Activated B cell treated with CpG ODN at 0.5 μM for 24 hours (primary cell): ENCODE measurements at regions not wholly inside any gene's neighbourhood (a gene's known extent, or its start where the extent isn't known, plus 50 kb on each side); places are given as distances from the start of the nearest gene placed in this dataset.

ENCODE experiments used
- ATAC-seq: fragments of 200-7000 bp; cut with Tn5 transposase; one replicate; pipeline ENCODE4 v1.10.0; 2021; ENCODE audit warnings: low read depth, mild to moderate bottlenecking, moderate library complexity
- CTCF ChIA-PET: fragments of 350-600 bp; sonication (Branson Sonifier 250); formaldehyde crosslinking; loops from one replicate; lab custom pipeline; 2021; ENCODE audit warnings: antibody characterized with exemption; lab: Charles Lee
- POLR2A ChIA-PET: fragments of 350-600 bp; sonication (Branson Sonifier 250); formaldehyde crosslinking; loops from one replicate; lab custom pipeline; 2021; ENCODE audit warnings: antibody characterized with exemption; lab: Charles Lee
- DNase-seq: peaks from one replicate; pipeline ENCODE4 v3.0.0; 2022
- H3K27ac Mint-ChIP-seq: one replicate; pipeline ENCODE4 v1.8.0; 2020; ENCODE audit warnings: mixed read lengths
- H3K27me3 Mint-ChIP-seq: one replicate; pipeline ENCODE4 v1.8.0; 2021; ENCODE audit warnings: mixed read lengths
- H3K36me3 Mint-ChIP-seq: one replicate; pipeline ENCODE4 v1.8.0; 2021; ENCODE audit warnings: low read depth, mixed read lengths
- H3K4me1 Mint-ChIP-seq: one replicate; pipeline ENCODE4 v1.8.0; 2021; ENCODE audit warnings: mixed read lengths
- H3K4me3 Mint-ChIP-seq: one replicate; pipeline ENCODE4 v1.8.0; 2020; ENCODE audit warnings: mild to moderate bottlenecking, mixed read lengths
- H3K9me3 Mint-ChIP-seq: one replicate; pipeline ENCODE4 v1.8.0; 2020; ENCODE audit warnings: mixed read lengths
- intact Hi-C: fragments of 100-400 bp; cut with micrococcal nuclease; formaldehyde crosslinking; loops from one replicate; pipeline ENCODE4 v1.15.1; 2024
- TF ChIP-seq, protein P1 (sequence below): fragments of 200-600 bp; IDR thresholded peaks from one replicate; pipeline ENCODE4 v1.8.0; 2022; ENCODE audit warnings: antibody characterized with exemption, mild to moderate bottlenecking

- Mint-ChIP-seq H3K27me3 (no peaks in the 10 kb centered on the region), H3K4me3 (no peak overlapping the region), H3K9me3 (peaks cover 5% of the 10 kb centered on the region), H3K27ac (no peak overlapping the region), H3K36me3 (no peaks in the 10 kb centered on the region), H3K4me1 (no peaks in the 10 kb centered on the region)
- ChIA-PET CTCF (no interaction called here), POLR2A (no interaction called here)
- TF ChIP-seq, protein P1, sequence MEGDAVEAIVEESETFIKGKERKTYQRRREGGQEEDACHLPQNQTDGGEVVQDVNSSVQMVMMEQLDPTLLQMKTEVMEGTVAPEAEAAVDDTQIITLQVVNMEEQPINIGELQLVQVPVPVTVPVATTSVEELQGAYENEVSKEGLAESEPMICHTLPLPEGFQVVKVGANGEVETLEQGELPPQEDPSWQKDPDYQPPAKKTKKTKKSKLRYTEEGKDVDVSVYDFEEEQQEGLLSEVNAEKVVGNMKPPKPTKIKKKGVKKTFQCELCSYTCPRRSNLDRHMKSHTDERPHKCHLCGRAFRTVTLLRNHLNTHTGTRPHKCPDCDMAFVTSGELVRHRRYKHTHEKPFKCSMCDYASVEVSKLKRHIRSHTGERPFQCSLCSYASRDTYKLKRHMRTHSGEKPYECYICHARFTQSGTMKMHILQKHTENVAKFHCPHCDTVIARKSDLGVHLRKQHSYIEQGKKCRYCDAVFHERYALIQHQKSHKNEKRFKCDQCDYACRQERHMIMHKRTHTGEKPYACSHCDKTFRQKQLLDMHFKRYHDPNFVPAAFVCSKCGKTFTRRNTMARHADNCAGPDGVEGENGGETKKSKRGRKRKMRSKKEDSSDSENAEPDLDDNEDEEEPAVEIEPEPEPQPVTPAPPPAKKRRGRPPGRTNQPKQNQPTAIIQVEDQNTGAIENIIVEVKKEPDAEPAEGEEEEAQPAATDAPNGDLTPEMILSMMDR, result no peak
- no peak for DNase-seq
- no peak for ATAC-seq
- intact Hi-C loops, result no loop called here
These were observed 157.5 kb upstream of the SOX9 start for GRCh38 chr17:71963351-71963750.

DNA sequence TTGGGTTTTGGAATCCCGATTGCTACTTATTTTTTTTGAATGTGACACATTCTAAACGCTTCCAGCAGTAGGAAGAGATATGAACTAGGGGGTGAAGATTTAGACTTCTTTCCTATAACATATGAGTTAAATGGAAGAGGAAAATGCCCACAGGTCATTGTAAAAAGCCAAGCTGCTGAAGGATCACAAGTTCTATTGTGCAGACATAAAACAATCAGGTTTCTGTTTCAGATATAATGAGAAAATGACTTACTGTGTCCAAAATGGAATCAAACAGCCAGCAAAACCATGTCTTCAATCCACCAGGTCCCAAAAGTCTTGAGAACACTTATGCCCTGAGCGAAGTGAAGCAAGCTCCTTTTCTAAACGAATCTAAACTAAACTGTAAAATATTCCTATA lies 157.0 kb upstream of the SOX9 start:
- Mint-ChIP-seq H3K9me3 (peaks cover 5% of the 10 kb centered on the region), H3K36me3 (no peaks in the 10 kb centered on the region), H3K4me3 (no peak overlapping the region), H3K27me3 (no peaks in the 10 kb centered on the region), H3K27ac (no peak overlapping the region), H3K4me1 (no peaks in the 10 kb centered on the region)
- no peak for ATAC-seq
- ChIA-PET CTCF (no interaction called here), POLR2A (no interaction called here)
- no peak for DNase-seq
- TF ChIP-seq, protein P1, result no peak
- intact Hi-C loops, result no loop called here

DNA sequence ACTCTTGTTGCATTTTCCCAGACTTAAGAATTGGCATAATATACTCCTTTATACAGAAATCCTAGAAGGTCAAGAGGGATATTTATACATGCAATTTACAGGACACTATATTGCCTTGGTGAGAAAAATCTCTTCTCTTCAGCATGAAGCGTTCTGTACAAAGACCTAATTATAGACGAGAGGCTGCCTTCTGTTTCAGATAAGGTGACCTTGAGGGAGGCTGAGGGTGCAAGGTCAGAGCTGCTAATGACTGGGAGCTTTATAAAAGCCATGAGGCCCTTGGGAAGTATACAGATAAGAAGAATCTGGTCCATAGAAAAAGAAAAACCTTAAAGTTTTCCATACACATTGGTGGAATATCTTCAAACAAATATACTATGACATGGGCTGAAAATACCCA lies 156.3 kb upstream of the SOX9 start:
- POLR2A ChIA-PET, result no interaction called here
- no peaks in the 10 kb centered on the region for H3K36me3 Mint-ChIP-seq
- no peaks in the 10 kb centered on the region for H3K4me1 Mint-ChIP-seq
- no peak overlapping the region for H3K4me3 Mint-ChIP-seq
- ATAC-seq (no peak), DNase-seq (no peak)
- H3K27me3 Mint-ChIP-seq, result no peaks in the 10 kb centered on the region
- intact Hi-C loops, result no loop called here
- TF ChIP-seq, protein P1, result no peak
- no peak overlapping the region for H3K27ac Mint-ChIP-seq
- CTCF ChIA-PET, result no interaction called here
- H3K9me3 Mint-ChIP-seq, result peaks cover 5% of the 10 kb centered on the region

DNA sequence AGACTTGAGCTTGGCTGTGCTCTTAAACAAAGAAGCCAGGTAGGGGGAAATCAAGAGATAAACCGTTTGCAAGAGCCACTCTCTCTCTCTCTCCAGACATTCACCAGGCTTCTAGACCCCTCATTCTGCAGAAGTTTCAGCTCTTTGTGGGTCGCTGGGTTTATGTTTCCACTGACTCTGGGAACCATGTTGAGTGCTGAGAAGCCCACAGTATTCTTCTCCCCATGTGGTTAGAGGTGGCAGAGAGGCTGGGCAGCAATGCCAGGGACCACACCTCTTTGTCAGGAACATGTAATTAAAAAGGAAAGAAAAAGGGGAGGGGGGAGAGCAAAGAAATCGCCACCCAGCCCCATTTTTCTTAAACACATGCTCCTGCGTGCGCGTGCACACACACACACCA lies 154.8 kb upstream of the SOX9 start:
- intact Hi-C loops, result no loop called here
- TF ChIP-seq, protein P1, result no peak
- CTCF ChIA-PET, result no interaction called here
- Mint-ChIP-seq H3K9me3 (peaks cover 5% of the 10 kb centered on the region), H3K4me3 (no peak overlapping the region), H3K27ac (no peak overlapping the region), H3K36me3 (no peaks in the 10 kb centered on the region), H3K27me3 (no peaks in the 10 kb centered on the region), H3K4me1 (no peaks in the 10 kb centered on the region)
- DNase-seq, result no peak
- ATAC-seq, result no peak
- POLR2A ChIA-PET, result no interaction called here

DNA sequence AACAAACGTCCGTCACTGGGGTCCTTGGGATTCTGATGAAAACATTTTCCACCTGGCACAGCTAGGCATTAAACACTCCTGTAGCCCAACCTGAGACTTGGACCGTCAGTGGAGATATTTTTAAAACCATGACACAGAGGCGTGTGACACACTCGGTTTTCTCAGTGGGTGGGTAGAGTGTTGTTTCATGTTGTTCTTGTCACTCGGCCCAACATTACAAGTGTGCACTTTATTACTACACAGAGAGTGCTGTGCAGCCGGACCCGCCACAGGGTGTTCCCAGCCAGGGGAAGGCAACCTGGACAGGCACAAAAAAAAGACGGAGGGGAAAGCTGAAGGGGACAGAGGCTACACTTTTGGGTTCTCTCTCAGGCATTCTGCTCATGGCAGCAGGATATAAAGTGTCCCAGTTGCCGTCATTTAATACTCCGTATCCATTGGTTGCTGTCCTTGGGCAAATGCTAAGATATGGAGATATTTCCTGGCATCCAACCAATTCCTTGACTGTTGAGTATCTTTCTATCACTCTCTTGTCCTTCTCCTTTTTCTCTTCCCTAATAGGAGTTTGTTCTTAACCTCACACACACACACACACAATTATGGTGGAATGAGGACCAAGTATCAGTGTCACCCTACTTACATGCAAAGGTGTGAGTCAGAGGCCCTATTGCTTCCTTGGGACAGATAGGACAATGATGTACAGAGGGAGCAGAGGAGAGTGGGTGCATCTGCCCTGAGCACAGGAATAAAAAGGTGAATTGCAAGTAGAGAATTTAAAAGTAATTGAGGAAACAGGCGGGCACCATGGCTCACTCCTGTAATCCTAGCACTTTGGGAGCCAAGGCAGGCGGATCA lies 154.1 kb upstream of the SOX9 start:
- POLR2A ChIA-PET, result no interaction called here
- intact Hi-C loops, result no loop called here
- Mint-ChIP-seq H3K27ac (no peak overlapping the region), H3K4me1 (no peaks in the 10 kb centered on the region), H3K9me3 (peaks cover 5% of the 10 kb centered on the region), H3K36me3 (no peaks in the 10 kb centered on the region), H3K4me3 (no peak overlapping the region), H3K27me3 (no peaks in the 10 kb centered on the region)
- no peak for DNase-seq
- ATAC-seq, result no peak
- TF ChIP-seq, protein P1, result no peak
- CTCF ChIA-PET, result no interaction called here
